Upper lobe of left lung (tissue), 4 donors: ENCODE measurements at regions not wholly inside any gene's neighbourhood (a gene's known extent, or its start where the extent isn't known, plus 50 kb on each side); places are given as distances from the start of the nearest gene placed in this dataset.

Experiments used
- CTCF ChIP-seq, 6 experiments: fragments of 450-650 bp in 4 of 6; fragments of 200-600 bp in 2 of 6; sonication (generic) in 2 of 6; IDR thresholded peaks; one replicate each; pipeline ENCODE4 v1.5.1; 2016 to 2019; ENCODE audit warnings: antibody characterized with exemption in 6 of 6
- EP300 ChIP-seq, 4 donors: sonication (generic); formaldehyde crosslinking; IDR thresholded peaks; one replicate each; pipeline ENCODE4 v1.5.1; 2017; ENCODE audit warnings: antibody characterized with exemption in 4 of 4, control low read depth in 2 of 4
- POLR2A ChIP-seq, 4 donors: fragments of 450-650 bp; IDR thresholded peaks; one replicate each; pipeline ENCODE4 v1.5.1; 2016 to 2017; ENCODE audit warnings: antibody characterized with exemption in 4 of 4, mild to moderate bottlenecking in 2 of 4
- POLR2AphosphoS5 ChIP-seq, 2 donors: sonication (generic); formaldehyde crosslinking; IDR thresholded peaks; one replicate each; pipeline ENCODE4 v1.5.1; 2017; ENCODE audit warnings: antibody characterized with exemption in 2 of 2

GRCh38 chr10:3251172-3251571, 78.6 kb upstream of the PITRM1 start:
- TF ChIP-seq CTCF (IDR thresholded peaks at IDR 0.05) (no peak), POLR2AphosphoS5 (IDR thresholded peaks at IDR 0.05) (no peak), EP300 (IDR thresholded peaks at IDR 0.05) (no peak), POLR2A (IDR thresholded peaks at IDR 0.05) (no peak)
